SK-N-MC (cell line): ENCODE measurements at regions not wholly inside any gene's neighbourhood (a gene's known extent, or its start where the extent isn't known, plus 50 kb on each side); places are given as distances from the start of the nearest gene placed in this dataset.

Experiments used
- EZH2 ChIP-seq: fragments of 200-600 bp; sonication (generic); IDR thresholded peaks from one replicate; pipeline ENCODE4 v1.6.1; 2017; ENCODE audit warnings: antibody characterized with exemption
- POLR2AphosphoS5 ChIP-seq: IDR thresholded peaks from 2 replicates; pipeline ENCODE4 v1.6.1; 2012; ENCODE audit warnings: mild to moderate bottlenecking, low read depth, low read length, borderline replicate concordance

DNA sequence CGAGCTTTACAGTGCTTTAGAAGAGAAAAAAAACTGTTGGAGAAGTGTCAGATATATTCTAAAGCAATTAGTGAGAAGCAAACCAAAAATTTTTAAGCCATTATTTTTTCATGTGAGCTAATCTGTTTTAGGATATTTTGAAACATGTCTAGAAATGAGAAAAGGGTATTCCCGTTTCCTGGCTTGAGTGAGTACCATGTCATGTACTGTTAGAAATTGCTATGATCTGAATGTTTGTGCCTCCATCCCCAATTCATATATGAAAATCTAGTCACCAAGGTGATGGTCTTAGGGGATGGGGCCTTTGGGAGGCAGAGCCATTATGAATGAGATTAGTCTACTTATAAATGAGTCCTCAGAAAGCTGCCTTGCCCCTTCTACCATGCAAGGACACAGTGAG is 493.3 kb upstream of the GCFC2 start:
- TF ChIP-seq POLR2AphosphoS5 (no peak), EZH2 (no peak)
